Mesendoderm (in vitro differentiated cells): ENCODE measurements at regions not wholly inside any gene's neighbourhood (a gene's known extent, or its start where the extent isn't known, plus 50 kb on each side); places are given as distances from the start of the nearest gene placed in this dataset.
"Not testable (repeated sequence)": the region's sequence is repeated elsewhere in the genome, so short reads cannot be mapped to it uniquely, and the experiment has no call there.

ENCODE experiments used
- DNase-seq: peaks from one replicate; pipeline ENCODE4 v3.0.0; 2013
- H2AK5ac ChIP-seq: 2 replicates; pipeline ENCODE4 v1.6.1; 2013; ENCODE audit warnings: low read length, inconsistent platforms
- H2BK120ac ChIP-seq: 2 replicates; pipeline ENCODE4 v1.6.1; 2013; ENCODE audit warnings: low read depth, mild to moderate bottlenecking, low read length, moderate library complexity, mixed read lengths
- H2BK15ac ChIP-seq: replicated peaks from 2 replicates; pipeline ENCODE4 v1.6.1; 2013; ENCODE audit warnings: low read depth, mild to moderate bottlenecking, moderate library complexity
- H2BK5ac ChIP-seq: 2 replicates; pipeline ENCODE4 v1.6.1; 2013; ENCODE audit warnings: low read length, inconsistent platforms
- H3K18ac ChIP-seq: 2 replicates; pipeline ENCODE4 v1.6.1; 2013; ENCODE audit warnings: mild to moderate bottlenecking, low read length, mixed read lengths
- H3K23ac ChIP-seq: one replicate; pipeline ENCODE4 v1.6.1; 2013; ENCODE audit warnings: low read length
- H3K27ac ChIP-seq: 2 replicates; pipeline ENCODE4 v1.5.1; 2013; ENCODE audit warnings: low read depth, mild to moderate bottlenecking, inconsistent platforms, low read length, moderate library complexity
- H3K27me3 ChIP-seq: 2 replicates; pipeline ENCODE4 v1.6.1; 2013; ENCODE audit warnings: low read length, control low read depth, mild to moderate bottlenecking, inconsistent platforms; ENCODE audit not compliant: insufficient read depth, poor library complexity
- H3K36me3 ChIP-seq: 2 replicates; pipeline ENCODE4 v1.6.1; 2013; ENCODE audit warnings: low read length, inconsistent platforms; ENCODE audit not compliant: control insufficient read depth, insufficient read depth
- H3K4ac ChIP-seq: one replicate; pipeline ENCODE4 v1.6.1; 2013; ENCODE audit warnings: low read depth, mild to moderate bottlenecking, low read length, moderate library complexity
- H3K4me1 ChIP-seq: 2 replicates; pipeline ENCODE4 v1.6.1; 2013; ENCODE audit warnings: low read depth, low read length, inconsistent platforms; ENCODE audit not compliant: control insufficient read depth
- H3K4me2 ChIP-seq: 2 replicates; pipeline ENCODE4 v1.6.1; 2013; ENCODE audit warnings: low read length
- H3K4me3 ChIP-seq: 2 replicates; pipeline ENCODE4 v1.5.1; 2013; ENCODE audit warnings: mild to moderate bottlenecking, low read length
- H3K56ac ChIP-seq: one replicate; pipeline ENCODE4 v1.6.1; 2013; ENCODE audit warnings: low read length
- H3K79me1 ChIP-seq: 2 replicates; pipeline ENCODE4 v1.6.1; 2013; ENCODE audit warnings: low read length, inconsistent platforms
- H3K79me2 ChIP-seq: 2 replicates; pipeline ENCODE4 v1.6.1; 2013; ENCODE audit warnings: mild to moderate bottlenecking, low read length; ENCODE audit not compliant: control insufficient read depth, insufficient read depth
- H3K9ac ChIP-seq: 2 replicates; pipeline ENCODE4 v1.6.1; 2013; ENCODE audit warnings: low read length, inconsistent platforms
- H4K5ac ChIP-seq: one replicate; pipeline ENCODE4 v1.6.1; 2013; ENCODE audit warnings: low read length
- H4K8ac ChIP-seq: one replicate; pipeline ENCODE4 v1.6.1; 2013; ENCODE audit warnings: low read depth, mild to moderate bottlenecking, control low read depth, low read length, moderate library complexity
- WGBS: extraction: QIAGEN DNeasy Blood & Tissue Kit; methylation state at CpG from one replicate; pipeline ENCODE4 v1.1.7; 2013; ENCODE audit warnings: low lambda C conversion rate, missing lambda C conversion rate; ENCODE audit not compliant: insufficient coverage; ENCODE audit errors: extremely low coverage; 5-methylcytosine and 5-hydroxymethylcytosine counted together

DNA sequence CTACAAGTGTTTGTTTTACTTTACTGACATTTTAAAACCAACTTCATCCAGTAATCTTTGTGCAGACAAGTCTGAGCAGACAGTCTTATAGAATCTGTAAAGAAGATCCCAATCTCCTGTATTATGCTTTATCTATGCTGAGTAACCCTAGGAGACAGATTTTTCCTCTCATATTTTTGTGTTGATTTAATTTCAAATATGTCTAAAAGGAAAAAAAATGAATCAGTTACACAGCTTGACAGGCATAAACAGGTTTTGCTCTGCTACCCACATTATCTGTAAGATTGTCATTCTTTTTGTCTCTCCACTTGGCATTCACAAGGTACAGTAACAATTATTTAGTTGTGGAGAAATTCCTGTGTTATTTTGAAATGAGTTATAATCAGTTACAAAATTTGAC, 415.0 kb downstream of the NYAP2 start:
- H3K4me1 ChIP-seq, result no peaks in the 10 kb centered on the region
- H4K5ac ChIP-seq, result no peak overlapping the region
- H3K27me3 ChIP-seq, result no peaks in the 10 kb centered on the region
- H2BK5ac ChIP-seq, result no peak overlapping the region
- H3K56ac ChIP-seq, result no peak overlapping the region
- DNase-seq, result no peak
- H2AK5ac ChIP-seq, result no peak overlapping the region
- H3K23ac ChIP-seq, result no peak overlapping the region
- H3K79me2 ChIP-seq, result no peaks in the 10 kb centered on the region
- no peak overlapping the region for H3K4me2 ChIP-seq
- no peak overlapping the region for H3K4ac ChIP-seq
- H3K79me1 ChIP-seq, result no peaks in the 10 kb centered on the region
- no peaks in the 10 kb centered on the region for H3K36me3 ChIP-seq
- no peak overlapping the region for H3K9ac ChIP-seq
- no peak overlapping the region for H3K27ac ChIP-seq
- H2BK15ac ChIP-seq, result no peak overlapping the region
- H2BK120ac ChIP-seq, result no peak overlapping the region
- H4K8ac ChIP-seq, result no peak overlapping the region
- H3K4me3 ChIP-seq, result no peak overlapping the region
- no peak overlapping the region for H3K18ac ChIP-seq

- H3K56ac ChIP-seq, result no peak overlapping the region
- no peak overlapping the region for H2BK15ac ChIP-seq
- WGBS, result 100% methylated on average over 1 of the region's 1 CpG
- H4K5ac ChIP-seq, result no peak overlapping the region
- no peak overlapping the region for H3K23ac ChIP-seq
- H3K9ac ChIP-seq, result no peak overlapping the region
- H3K27me3 ChIP-seq, result no peaks in the 10 kb centered on the region
- H2BK120ac ChIP-seq, result no peak overlapping the region
- H3K79me2 ChIP-seq, result no peaks in the 10 kb centered on the region
- no peak overlapping the region for H3K4me3 ChIP-seq
- H2AK5ac ChIP-seq, result no peak overlapping the region
- no peak overlapping the region for H3K18ac ChIP-seq
- no peaks in the 10 kb centered on the region for H3K4me1 ChIP-seq
- no peaks in the 10 kb centered on the region for H3K36me3 ChIP-seq
- H3K4ac ChIP-seq, result no peak overlapping the region
- no peaks in the 10 kb centered on the region for H3K79me1 ChIP-seq
- H4K8ac ChIP-seq, result no peak overlapping the region
- no peak overlapping the region for H2BK5ac ChIP-seq
- no peak overlapping the region for H3K4me2 ChIP-seq
- no peak for DNase-seq
- H3K27ac ChIP-seq, result no peak overlapping the region
Measured at GRCh38 chr2:225806105-225806504, 406.6 kb downstream of the NYAP2 start.

DNA sequence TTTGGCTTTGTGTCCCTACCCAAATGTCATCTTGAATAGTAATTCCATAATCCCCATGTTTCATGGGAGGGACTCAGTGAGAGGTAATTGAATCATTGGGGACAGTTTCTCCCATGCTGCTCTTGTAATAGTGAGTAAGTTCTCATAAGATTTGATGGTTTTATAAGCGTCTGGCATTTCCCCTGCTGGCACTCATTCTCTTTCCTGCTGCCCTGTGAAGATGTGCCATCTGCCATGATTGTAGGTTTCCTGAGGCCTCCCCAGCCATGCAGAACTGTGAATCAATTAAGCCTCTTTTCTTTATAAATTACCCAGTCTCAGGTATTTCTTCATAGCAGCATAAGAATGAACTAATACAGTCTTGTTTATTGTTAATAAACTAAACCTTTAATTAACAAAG, 402.6 kb downstream of the NYAP2 start:
- H2BK120ac ChIP-seq, H4K5ac ChIP-seq, H3K27me3 ChIP-seq, H3K4me1 ChIP-seq, H3K79me1 ChIP-seq, H3K18ac ChIP-seq, H2BK15ac ChIP-seq, H3K56ac ChIP-seq, H3K9ac ChIP-seq, DNase-seq, H3K4me3 ChIP-seq, H3K4me2 ChIP-seq, H3K79me2 ChIP-seq, H3K4ac ChIP-seq, H2BK5ac ChIP-seq, H2AK5ac ChIP-seq, H3K36me3 ChIP-seq, H4K8ac ChIP-seq, H3K27ac ChIP-seq, H3K23ac ChIP-seq: not testable (repeated sequence)
- WGBS, result no CpG with 5 or more reads among the region's 1 CpG

DNA sequence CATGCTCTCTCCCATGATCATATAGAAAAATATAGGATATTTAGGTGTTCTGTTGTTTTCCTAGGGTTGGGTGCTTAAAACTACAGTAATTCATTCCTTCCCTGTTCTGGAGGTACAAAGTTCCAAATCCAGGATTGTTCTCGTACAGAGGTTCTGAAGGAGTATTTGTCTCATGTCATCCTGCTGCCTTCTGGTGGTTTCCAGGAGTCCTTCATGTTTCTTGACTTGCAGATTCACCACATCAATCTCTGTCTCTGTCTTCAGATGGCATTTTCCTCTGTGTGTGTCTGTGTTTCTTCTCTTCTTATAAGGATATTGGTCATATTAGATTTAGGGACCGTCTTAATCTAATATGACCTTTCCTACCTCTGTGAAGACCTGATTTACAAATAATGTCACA, 397.9 kb downstream of the NYAP2 start:
- no peak overlapping the region for H3K27ac ChIP-seq
- H3K9ac ChIP-seq, result no peak overlapping the region
- H3K27me3 ChIP-seq, result no peaks in the 10 kb centered on the region
- H2BK5ac ChIP-seq, result no peak overlapping the region
- no peak overlapping the region for H4K5ac ChIP-seq
- no peak overlapping the region for H3K4me3 ChIP-seq
- H2BK120ac ChIP-seq, result no peak overlapping the region
- no CpG with 5 or more reads among the region's 2 CpGs for WGBS
- H3K4ac ChIP-seq, result no peak overlapping the region
- H3K18ac ChIP-seq, result no peak overlapping the region
- DNase-seq, result no peak
- no peak overlapping the region for H2AK5ac ChIP-seq
- no peak overlapping the region for H3K4me2 ChIP-seq
- H3K79me1 ChIP-seq, result no peaks in the 10 kb centered on the region
- H3K36me3 ChIP-seq, result no peaks in the 10 kb centered on the region
- no peak overlapping the region for H2BK15ac ChIP-seq
- H3K23ac ChIP-seq, result no peak overlapping the region
- H3K4me1 ChIP-seq, result no peaks in the 10 kb centered on the region
- H3K56ac ChIP-seq, result no peak overlapping the region
- H4K8ac ChIP-seq, result no peak overlapping the region
- H3K79me2 ChIP-seq, result no peaks in the 10 kb centered on the region

DNA sequence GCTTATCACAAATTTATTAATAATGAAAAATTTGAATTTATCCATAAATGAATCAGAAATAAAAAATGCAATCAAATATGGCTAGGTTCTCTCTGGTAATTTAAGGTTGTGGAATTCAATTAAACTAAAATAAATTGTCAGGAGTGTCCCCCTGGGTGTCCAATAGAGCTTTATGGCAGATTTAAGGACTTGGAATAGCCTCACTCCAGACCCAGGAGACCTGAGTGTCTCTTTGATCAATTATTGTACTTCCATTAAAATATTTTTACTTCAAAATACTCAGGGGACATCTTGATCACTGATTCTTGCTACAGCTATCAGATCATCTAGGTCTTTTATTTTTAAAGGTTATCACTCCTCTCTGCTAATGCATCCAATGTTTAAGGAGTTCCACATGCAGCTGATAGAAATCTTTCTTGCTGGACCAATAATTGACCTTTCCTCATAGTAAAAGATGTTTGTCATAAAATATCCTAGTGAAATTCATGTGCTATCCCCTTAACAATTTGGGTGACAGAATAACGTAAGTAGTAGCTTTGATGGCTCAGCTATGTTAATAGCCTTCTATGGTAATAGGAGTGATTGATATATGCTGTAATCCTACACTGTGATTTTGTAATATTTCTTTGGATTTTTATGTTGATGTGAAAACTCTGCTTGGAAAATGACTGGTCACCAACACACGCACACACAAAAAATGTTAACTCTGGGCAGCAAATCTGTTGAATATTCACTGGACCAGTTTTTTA, 395.3 kb downstream of the NYAP2 start:
- Histone ChIP-seq H4K8ac (no peak overlapping the region), H3K56ac (no peak overlapping the region), H3K79me2 (no peaks in the 10 kb centered on the region), H3K4me3 (no peak overlapping the region), H3K4me1 (no peaks in the 10 kb centered on the region), H3K9ac (no peak overlapping the region), H3K23ac (no peak overlapping the region), H4K5ac (no peak overlapping the region), H3K18ac (no peak overlapping the region), H2BK15ac (no peak overlapping the region), H3K36me3 (no peaks in the 10 kb centered on the region), H2BK120ac (no peak overlapping the region), H3K4me2 (no peak overlapping the region), H2AK5ac (no peak overlapping the region), H3K79me1 (no peaks in the 10 kb centered on the region), H2BK5ac (no peak overlapping the region), H3K27me3 (no peaks in the 10 kb centered on the region), H3K4ac (no peak overlapping the region), H3K27ac (no peak overlapping the region)
- no peak for DNase-seq
- no CpG with 5 or more reads among the region's 2 CpGs for WGBS
